CD4-positive, alpha-beta T cell treated with Interleukin-6 at 100 ng/mL for 8 hours (primary cell): ENCODE measurements at regions not wholly inside any gene's neighbourhood (a gene's known extent, or its start where the extent isn't known, plus 50 kb on each side); places are given as distances from the start of the nearest gene placed in this dataset.
"Not testable (repeated sequence)": the region's sequence is repeated elsewhere in the genome, so short reads cannot be mapped to it uniquely, and the experiment has no call there.

Experiments
- DNase-seq: peaks from one replicate; pipeline ENCODE4 v3.0.0-alpha.2; 2020; ENCODE audit warnings: mixed read lengths, low spot score

DNA sequence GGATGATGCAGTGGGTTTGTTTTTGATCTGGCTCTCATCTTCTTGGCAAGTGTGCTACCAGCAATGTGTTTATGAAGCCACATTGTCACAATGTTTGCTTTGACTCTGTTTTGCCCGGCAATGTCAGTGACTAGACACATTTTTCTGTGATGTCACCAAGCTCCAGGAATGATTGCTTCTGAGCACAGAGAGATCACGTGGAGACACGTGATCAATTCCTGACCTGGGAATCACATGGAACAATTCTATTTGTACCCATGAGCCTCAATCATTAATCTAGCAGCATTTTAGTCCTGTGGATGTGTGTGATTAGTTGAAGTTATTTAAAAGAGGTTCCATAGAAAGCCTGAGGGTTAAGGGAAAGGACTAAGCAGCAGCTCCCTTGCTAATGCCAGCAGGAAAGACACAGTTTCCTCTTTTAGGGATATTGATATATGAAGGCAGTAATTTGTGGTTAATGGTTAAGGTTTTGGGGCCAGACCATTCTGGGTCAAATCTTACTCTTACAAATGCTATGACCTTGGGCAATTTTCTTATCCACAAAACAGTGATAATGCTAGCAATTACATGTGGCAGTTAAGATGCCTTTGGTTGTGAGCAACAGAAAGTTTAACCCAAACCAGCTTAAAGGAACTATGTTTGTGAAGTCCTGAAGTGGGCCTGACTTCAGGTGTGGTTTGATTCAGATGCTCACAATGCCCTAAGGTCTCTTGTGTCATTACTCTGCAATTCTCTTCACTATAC lies 59.0 kb downstream of the FASLG start:
- no peak for DNase-seq

DNA sequence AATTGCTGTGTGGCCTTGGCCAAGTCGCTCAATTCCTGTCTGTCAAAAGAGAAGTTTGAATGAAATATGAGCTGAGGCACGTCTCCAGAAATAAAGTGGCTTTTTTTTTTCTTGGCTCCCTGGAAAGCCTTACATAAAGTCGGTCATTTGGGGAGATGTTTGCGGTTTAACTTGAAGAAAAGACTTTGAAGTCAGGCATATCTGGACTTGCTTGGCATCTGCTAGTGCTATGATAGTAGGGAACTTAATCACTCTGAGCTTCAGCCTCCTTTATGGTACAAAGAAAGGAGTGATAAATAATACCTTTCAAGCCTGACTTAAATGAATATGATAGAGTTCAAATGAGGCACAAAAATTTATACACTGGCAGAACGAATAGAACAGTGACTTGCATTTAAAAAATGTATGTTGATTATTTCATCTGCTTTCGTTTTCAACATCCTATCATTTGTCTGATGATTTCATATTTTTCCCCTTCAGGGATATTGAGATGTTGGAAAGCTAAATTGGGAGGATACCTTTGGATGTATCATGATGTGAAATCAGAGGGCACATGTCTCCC lies 60.2 kb downstream of the FASLG start:
- no peak for DNase-seq

DNA sequence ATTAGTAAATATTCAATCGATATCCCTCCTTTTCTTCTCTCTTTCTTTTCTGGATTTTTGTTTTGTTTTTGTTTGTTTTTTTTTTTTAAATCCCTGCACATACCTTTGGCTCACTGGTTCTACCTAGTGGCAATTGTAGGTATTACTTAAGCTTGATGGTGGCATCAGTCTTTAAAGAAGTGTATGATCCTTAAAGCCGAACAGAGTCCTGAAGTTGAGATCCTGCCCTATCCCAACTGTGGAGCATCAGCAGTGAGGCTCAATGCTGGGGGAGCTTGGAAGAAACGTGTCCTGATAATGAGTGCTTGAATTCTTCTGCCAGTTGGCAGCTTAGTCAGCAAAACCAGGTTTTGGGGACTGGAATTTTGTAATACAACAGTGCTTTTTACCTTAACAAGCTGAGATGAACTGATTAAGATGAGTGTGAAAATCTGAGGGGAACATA lies 60.8 kb downstream of the FASLG start:
- peak; percentile 46 for DNase-seq

DNA sequence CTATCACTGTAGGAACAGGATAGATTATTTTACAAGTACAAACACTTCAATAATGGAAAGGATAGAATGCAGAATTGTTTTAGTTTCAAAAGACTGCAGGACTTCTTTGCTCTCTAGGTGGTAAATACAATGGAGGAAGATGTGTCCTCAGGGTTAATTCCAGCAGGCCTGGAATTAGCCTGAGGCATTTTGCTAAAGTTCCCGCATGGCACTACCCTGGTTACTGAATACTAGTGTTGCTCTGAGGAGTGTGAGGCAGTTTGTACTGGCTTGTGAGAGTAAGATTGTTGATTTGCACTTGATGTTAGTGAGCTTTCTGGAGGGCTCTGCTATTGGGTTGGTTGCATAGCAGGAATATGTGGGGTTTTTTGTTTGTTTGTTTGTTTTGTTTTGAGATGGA lies 61.4 kb downstream of the FASLG start:
- DNase-seq: no peak

DNA sequence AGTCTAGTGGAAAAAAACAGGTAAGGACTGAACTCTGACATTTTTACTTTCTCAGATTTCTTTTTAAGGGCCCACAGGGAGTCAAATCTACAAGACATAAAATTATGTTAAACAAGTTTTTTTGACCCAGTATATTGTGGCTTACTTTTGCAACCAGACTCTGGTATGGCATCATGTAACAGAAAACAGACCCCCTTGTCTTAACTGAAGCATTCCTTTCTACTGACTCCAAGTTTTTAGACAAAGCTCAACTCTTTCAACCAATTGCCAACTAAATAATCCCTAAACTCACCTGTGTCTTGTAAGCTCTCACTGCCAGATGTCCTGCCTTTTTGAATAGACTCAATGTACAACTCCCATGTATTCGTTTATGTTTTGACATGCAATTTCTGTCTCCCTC lies 64.3 kb downstream of the FASLG start:
- no peak for DNase-seq

DNA sequence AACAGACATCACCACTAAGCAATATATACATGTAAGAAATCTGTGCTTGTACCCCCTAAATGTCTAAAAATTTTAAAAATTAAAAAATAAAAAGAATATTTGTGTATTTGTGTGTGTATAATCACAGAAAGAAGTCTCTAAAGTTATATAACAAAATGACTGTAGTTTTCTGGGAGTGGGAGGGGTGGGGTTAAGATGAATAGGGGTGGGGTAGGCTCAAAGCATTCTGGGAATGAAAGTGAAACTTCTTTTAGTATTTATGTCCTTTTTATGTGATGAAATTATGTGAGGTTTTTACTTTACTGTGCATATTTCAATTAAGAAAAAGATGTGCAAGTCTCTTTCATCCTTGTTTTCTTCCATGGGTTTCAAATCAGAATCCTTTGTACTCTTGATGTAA lies 65.3 kb downstream of the FASLG start:
- DNase-seq: no peak

DNA sequence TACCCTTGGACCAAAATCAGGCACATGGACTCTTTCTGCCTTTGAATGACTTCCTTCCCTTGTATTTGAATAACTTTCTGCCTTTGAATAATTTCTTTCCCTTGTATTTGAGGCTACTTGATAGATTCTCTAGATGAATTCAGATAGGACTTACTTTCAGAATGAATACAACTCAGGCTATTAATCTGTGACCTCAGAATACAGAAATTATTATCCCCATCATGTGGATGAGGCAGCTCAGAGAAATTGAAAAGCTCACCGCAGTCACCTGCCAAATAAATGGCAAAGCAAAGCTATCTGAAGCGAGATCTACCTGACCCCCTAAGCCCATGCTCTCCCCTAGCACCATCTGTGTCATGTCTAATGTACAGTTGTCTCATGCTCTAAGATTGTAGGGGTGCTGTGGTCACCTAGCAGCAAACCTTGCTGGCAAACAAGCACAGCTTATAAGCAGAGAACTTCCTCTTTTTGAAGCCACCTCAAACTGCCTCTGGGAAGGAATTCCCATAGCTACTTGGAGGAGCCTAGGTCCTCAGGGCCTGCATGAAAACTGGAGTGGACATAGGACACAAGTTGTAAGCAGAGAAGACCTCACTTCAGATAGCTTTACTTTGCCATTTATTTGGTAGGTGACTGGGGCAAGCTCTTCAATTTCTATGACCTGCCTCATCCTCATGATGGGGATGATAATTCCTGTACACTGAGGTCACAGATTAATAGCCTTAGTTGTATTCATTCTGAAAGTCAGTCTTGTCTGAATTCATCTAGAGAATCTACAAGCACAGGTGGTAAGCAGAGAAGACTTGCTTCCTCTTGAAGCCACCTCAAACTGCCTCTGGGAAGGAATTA lies 66.1 kb downstream of the FASLG start:
- no peak for DNase-seq

DNA sequence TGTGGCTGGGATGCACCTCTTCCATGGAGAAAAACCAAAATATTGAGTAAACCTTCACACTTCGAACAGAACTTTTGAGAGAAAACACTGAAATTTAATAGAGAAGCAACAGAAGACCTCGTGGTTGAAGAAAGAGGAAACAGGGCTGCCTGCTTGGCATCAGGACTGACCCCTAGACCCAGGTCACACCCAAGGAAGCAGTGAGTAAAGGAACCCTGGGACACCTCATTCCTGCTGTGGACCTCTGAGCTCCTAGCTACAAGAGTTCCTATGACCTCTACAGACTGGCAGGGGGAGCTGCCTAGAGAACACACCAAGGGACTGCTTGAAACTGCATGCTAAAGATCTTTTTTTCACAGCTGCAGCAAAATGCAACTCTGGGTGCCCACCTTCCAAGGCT lies 67.8 kb downstream of the FASLG start:
- DNase-seq: no peak

DNA sequence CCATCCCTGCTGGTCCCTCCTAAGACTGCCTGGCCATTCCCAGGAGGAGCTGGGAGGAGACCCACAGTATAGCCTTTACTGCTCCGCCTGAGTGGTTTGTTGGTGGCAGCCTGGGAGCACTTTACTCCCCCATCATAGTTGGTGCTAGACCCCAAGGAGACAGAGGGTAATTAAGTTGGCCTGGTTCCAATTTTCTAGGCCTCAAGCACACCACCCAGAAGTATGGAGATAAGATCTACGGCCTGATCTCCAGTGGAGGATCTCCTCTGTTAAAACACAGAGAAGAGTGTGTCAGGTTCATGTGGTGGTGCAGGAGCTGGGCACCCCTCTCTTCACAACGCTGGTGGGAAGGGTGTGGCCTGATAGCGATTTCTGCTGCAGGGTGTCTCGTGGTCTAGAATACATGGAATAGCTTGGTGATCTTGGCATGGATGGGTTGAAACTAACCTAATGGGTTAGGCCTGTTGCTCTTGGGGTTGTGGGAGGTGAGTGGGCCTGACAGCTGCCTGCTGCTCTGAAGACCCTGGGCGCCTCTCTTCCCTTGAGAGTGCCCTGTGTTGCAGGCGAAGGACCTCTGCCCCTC lies 68.5 kb downstream of the FASLG start:
- no peak for DNase-seq

DNA sequence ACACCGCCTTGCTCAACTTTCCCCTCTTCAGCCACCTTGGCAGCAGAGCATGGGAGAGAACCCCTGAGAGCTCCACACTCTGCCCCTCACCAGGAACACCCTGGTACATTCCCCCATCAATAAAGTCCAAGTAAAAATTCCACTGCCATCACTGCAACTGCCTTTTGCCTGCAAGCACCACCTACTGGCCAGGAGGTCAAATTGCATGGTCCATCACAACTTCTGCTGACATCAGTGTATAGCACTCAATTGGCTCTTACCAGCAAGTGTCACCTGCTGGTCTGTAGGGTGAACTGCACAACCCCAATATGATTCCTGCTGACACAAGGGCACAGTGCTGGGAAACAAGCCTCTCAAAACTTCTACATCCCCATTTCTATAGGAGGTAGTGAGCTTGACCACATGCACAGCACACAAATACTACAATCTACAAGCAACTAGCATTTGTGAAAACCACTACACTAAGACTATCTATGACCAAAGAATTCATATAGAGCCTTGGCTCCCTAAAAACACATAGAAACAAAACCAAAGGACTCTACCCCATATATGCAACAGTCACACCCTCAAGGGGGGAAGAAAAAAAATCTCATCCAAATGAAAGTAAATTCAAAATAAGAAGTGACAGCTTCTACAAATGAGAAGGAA lies 69.2 kb downstream of the FASLG start:
- DNase-seq: peak; percentile 52

DNA sequence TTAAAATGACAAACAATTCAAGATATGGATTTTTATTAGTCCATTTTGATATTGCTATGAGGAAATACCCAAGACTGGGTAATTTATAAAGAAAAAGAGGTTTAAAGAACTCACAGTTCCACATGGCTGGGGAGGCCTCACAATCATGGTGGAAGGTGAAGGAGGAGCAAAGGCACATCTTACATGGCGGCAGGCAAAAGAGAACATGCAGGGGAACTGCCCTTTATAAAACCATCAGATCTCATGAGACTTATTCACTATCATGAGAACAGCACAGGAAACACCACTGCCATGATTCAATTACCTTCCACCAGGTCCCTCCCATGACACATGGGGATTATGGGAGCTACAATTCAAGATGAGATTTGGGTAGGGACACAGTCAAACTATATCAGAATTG lies 69.8 kb downstream of the FASLG start:
- not testable (repeated sequence) for DNase-seq

DNA sequence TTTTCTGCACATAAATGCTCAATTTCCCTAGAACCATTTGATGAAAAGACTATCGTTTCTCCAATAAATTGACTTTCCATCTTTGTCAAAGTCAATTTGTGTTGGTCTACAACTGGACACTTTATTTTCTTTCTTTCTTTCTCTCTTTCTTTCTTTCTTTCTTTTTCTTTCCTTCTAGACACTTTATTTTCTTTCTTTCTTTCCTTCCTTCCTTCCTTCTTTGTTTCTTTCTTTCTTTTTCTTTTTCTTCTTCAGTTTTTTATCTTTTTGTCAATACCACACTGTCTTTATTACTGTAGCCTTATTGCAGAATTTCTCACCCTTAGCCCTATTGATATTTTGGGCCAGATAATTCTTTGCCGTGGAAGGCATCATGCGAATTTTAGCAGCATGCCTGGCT lies 73.5 kb downstream of the FASLG start:
- DNase-seq: no peak

DNA sequence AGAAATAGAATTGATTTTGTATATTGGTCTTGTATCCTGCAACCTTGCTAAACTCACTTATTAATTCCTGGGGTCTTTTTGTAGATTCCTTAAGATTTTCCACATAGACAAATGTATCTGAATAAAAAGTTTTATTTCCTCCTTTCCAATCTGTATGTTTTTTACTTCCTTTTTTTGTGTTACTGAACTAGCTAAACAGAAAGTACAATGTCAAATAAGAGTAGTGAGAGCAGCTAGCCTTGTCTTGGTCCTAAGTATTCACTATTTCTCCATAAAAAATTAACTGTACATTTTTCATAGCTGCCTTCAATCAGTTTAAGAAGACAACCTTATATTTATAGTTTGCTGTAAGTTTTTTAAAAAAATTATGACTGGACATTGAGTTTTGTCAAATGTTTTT lies 74.9 kb downstream of the FASLG start:
- no peak for DNase-seq

DNA sequence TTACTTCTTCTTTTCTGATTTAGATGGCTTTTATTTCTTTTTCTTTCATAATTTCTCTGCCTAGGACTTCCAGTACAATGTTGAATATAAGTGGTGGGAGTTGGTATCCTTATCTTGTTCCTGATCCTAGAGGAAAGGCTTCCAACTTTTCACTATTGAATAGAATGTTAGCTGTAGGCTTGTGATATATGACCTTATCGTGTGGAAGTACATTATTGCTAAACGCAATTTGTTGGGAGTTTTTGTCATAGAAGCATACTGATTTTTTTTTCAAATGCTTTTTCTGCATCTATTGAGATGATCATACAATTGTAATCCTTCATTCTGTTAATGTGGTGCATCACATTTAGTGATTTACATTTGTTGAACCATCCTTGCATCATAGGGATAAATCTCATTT lies 79.5 kb downstream of the FASLG start:
- no peak for DNase-seq

DNA sequence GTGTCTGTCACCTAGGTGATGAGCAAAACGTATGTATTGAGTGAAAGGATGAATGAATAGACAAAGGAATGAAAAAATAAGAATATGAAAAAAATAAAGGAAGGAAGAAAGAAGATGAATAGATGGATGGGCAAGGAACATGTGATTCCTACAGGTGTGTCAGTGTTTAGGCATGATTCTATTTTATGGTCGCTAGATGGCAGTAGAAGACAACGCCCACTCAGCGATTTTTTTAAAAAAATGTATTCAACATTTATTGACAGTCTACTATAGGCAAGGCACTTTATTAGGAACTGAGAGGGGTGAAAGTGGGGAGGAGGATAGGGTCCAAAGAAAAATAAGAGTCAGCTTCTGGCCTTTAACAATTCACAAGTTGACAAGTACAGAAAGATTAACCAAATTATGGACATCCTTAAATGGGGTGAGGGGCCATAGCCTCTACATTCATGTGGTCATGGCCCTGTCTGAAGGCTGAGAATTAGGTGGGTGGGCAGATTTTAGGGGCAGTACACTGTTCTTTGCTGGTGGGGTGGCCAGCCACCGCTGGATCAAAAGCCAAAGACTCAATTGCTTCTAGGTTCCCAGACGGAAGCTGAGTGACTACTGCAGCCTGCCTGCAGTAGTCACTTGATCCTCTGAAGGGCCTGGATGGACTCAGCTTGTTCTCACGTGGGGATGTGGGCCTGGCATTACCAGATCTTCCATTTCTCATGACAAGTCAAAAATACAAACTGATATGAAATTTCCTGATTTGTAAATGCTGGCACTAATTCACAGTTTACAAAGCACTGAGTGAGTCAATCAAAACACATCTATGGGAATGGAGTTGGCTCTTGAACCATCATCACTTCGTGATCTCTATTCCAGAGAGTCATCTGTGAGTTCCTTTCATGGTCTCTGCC lies 83.9 kb downstream of the FASLG start:
- peak; percentile 49 for DNase-seq

DNA sequence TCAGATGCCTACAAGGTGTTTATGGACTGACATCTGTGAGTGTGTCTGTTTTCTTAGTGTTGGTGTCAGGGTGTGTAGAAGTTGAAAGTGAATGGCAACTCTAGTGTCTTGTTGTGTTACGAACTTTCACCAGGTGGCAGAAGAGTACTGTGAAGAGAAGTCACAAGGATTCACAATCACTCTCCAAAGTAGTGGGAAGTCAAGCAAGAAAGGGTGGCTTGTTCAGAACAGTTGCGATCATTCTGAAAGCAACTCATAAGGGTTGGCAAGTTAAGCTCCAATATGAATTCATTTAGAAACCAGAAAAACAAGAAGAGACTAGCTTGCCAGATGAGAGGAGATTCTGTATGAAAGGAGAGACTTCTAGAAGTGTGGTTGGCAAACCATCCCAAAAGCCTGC lies 86.1 kb downstream of the FASLG start:
- DNase-seq: peak; percentile 72

DNA sequence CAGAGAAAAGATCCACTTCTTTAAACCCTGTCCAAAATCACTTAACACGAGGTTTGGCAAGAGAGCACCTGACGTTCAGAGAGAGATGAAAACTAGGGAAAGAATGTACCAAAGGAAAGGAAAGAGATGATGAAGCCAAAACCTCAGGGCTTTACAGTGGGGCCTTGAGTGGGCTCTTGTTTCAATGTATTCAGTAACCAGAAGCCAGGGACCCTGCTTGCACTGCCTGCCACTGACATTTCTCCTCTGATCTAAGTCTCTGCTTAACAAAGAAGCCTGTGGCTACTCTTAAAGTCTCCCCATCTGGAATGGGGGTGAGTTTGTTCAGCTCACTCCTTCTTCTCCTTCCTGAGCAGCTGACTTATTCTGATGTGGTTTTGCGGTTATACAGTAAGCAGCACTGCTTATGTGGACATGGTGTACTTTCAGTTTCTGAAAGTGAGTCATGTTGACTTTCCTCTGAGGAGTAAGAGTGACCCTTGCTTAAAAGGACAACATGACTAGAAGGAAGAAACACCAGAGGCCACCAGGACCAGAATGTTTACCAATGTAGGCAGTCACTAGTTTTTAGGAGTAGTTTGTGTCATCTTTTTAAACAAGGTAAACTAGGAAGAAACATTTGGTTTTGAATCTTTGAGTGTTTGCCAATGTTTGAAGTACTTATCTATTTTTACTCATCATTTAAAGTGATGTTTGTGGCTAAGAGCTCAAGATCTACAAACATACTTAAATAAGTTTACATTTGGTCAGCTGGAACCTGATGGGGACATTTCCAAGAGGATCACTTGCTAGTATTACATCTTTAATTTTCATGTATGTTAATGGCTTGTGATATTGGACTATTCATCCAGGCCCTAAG lies 87.4 kb downstream of the FASLG start:
- peak; percentile 76 for DNase-seq

DNA sequence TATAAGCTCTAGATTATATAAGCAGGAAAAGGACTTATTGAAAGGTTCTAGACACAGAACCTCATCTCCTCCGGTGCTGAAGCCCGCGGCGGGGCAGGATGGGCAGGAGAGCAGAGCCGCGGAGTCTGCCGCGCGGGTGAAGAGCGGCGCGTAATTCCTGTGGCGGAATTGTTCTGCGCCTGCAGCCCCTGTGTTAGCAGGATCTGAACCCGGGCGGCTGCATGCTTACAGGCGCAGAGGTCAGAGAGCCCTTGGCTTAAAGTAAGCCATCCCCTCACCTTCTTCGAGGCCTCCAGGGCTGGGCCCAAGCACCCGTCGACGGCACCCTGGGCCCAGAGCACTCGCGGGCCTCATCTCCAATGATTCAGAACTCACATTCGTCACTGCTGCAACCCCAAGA lies 89.3 kb downstream of the FASLG start:
- no peak for DNase-seq

DNA sequence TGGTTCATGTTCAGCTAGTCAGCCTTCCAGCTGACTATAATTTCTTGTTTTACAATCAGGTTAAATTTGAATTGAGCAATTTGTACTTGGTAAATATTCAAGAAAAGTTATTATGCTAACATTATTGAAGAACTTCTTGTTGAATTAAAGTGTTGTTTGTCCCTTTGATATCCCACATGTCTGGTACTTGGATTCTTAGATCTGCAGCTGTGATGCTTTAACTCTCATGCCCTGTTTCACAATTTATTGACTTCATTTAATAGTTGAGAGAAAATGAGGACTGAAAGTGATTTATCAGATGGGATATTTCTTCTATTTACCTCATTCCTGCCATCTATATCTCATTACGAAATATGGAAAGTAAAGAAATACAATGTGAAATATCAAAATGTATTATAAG lies 92.8 kb downstream of the FASLG start:
- DNase-seq: no peak

DNA sequence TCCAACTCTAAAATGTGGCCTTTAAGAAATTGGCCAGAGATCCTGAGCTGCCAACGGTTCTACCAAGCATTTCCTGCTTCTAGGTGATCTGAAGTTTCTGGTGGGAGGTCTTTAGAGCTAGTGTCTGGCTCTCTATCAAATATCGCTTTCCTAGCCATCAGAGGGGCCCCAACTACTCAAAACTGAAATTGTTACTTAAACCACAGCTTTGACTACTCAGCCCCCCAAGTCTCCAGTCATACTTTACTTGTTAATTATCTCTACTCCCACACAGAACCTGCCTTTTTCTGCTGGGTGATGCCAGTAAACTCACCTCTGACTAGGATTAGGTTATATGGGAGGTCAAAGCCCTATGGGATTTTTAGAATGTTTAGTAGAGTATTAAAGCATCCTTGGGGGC lies 95.1 kb downstream of the FASLG start:
- no peak for DNase-seq
